PC-3 (cell line): ENCODE measurements at regions not wholly inside any gene's neighbourhood (a gene's known extent, or its start where the extent isn't known, plus 50 kb on each side); places are given as distances from the start of the nearest gene placed in this dataset.
"Not testable (repeated sequence)": the region's sequence is repeated elsewhere in the genome, so short reads cannot be mapped to it uniquely, and the experiment has no call there.

Experiments
- ATAC-seq: fragments of 200-7000 bp; cut with Tn5 transposase; 2 replicates; pipeline ENCODE4 v1.9.1; 2020; ENCODE audit warnings: mild to moderate bottlenecking, moderate library complexity
- BruUV-seq: library from RNA; stranded (reverse); fragments of 400-500 nt; replicated peaks from 2 replicates; lab custom pipeline; 2021; lab: Mats Ljungman, UMichigan
- CTCF ChIA-PET: fragments of 300-600 bp; sonication (Branson Sonifier 250); formaldehyde crosslinking; loops from one replicate; lab custom pipeline; 2022; ENCODE audit warnings: antibody characterized with exemption; lab: Charles Lee
- POLR2A ChIA-PET: fragments of 300-600 bp; sonication (Branson Sonifier 250); formaldehyde crosslinking; loops from one replicate; lab custom pipeline; 2022; ENCODE audit warnings: antibody characterized with exemption; ENCODE audit not compliant: unreplicated experiment; lab: Charles Lee
- DNase-seq: peaks from one replicate; pipeline ENCODE4 v3.0.0-alpha.2; 2015
- H2AFZ ChIP-seq: fragments of 300-600 bp; sonication (generic); 2 replicates; pipeline ENCODE4 v1.6.0; 2016; ENCODE audit warnings: antibody characterized with exemption, low read length
- H3F3A ChIP-seq: fragments of 300-600 bp; sonication (generic); one replicate; pipeline ENCODE4 v1.6.0; 2017; ENCODE audit warnings: antibody characterized with exemption, low read length, control low read depth, mild to moderate bottlenecking; ENCODE audit not compliant: unreplicated experiment
- H3K27ac ChIP-seq: fragments of 300-600 bp; sonication (generic); 2 replicates; pipeline ENCODE4 v1.5.1; 2016; ENCODE audit warnings: mild to moderate bottlenecking, low read length
- H3K27me3 ChIP-seq: fragments of 300-600 bp; sonication (generic); 2 replicates; pipeline ENCODE4 v1.6.1; 2016; ENCODE audit warnings: low read length, mixed read lengths
- H3K36me3 ChIP-seq: fragments of 300-600 bp; sonication (generic); 2 replicates; pipeline ENCODE4 v1.6.1; 2016; ENCODE audit warnings: low read depth, mixed run types, low read length, mixed read lengths
- H3K4me1 ChIP-seq: fragments of 300-600 bp; sonication (generic); 2 replicates; pipeline ENCODE4 v1.5.1; 2016; ENCODE audit warnings: low read length; ENCODE audit not compliant: insufficient read depth
- H3K4me2 ChIP-seq: fragments of 300-600 bp; sonication (generic); 2 replicates; pipeline ENCODE4 v1.6.0; 2016; ENCODE audit warnings: low read length
- H3K4me3 ChIP-seq: fragments of 300-600 bp; sonication (generic); 2 replicates; pipeline ENCODE4 v1.5.1; 2016; ENCODE audit warnings: mild to moderate bottlenecking, low read length, mixed read lengths
- H3K79me2 ChIP-seq: fragments of 300-600 bp; sonication (generic); 2 replicates; pipeline ENCODE4 v1.6.1; 2017; ENCODE audit warnings: low read length, mixed read lengths
- H3K9ac ChIP-seq: fragments of 300-600 bp; sonication (generic); 2 replicates; pipeline ENCODE4 v1.6.0; 2016; ENCODE audit warnings: mild to moderate bottlenecking, low read length
- H3K9me2 ChIP-seq: fragments of 300-600 bp; sonication (generic); replicated peaks from 2 replicates; pipeline ENCODE4 v1.6.1; 2016; ENCODE audit warnings: mixed run types, low read length, mixed read lengths
- H3K9me3 ChIP-seq: fragments of 300-600 bp; sonication (generic); 2 replicates; pipeline ENCODE4 v1.6.1; 2016; ENCODE audit warnings: low read length, mixed read lengths
- H4K20me1 ChIP-seq: fragments of 300-600 bp; sonication (generic); 2 replicates; pipeline ENCODE4 v1.6.1; 2016; ENCODE audit warnings: low read length, mixed read lengths
- CTCF ChIP-seq: fragments of 300-600 bp; sonication (generic); conservative IDR thresholded peaks from 2 replicates; pipeline ENCODE4 v1.5.1; 2017; ENCODE audit warnings: antibody characterized with exemption, low read depth, mild to moderate bottlenecking, low read length
- EZH2 ChIP-seq: fragments of 300-600 bp; sonication (generic); IDR thresholded peaks from one replicate; pipeline ENCODE4 v1.6.1; 2017; ENCODE audit warnings: antibody characterized with exemption, mild to moderate bottlenecking, low read length; ENCODE audit not compliant: unreplicated experiment
- EZH2phosphoT487 ChIP-seq: fragments of 300-600 bp; sonication (generic); IDR thresholded peaks from 2 replicates; pipeline ENCODE4 v1.6.1; 2018; ENCODE audit warnings: mild to moderate bottlenecking, antibody characterized with exemption, low read length, borderline replicate concordance
- intact Hi-C: fragments of 100-400 bp; cut with micrococcal nuclease; formaldehyde crosslinking; loops from 2 replicates; pipeline ENCODE4 v1.9.0; 2023

GRCh38 chr19:27821418-27822018 is 1391.4 kb downstream of the UQCRFS1 start:
- BruUV-seq: no TSS peak
- no peak overlapping the region for H3K4me3 ChIP-seq
- no peak for TF ChIP-seq CTCF
- no peak for TF ChIP-seq EZH2phosphoT487
- no peak for TF ChIP-seq EZH2
- no peak overlapping the region for H2AFZ ChIP-seq
- ChIA-PET CTCF (no interaction called here), POLR2A (no interaction called here)
- H3K27ac ChIP-seq: no peak overlapping the region
- no peak for ATAC-seq
- H3K9ac ChIP-seq: no peak overlapping the region
- H3K36me3 ChIP-seq: no peaks in the 10 kb centered on the region
- H3K9me2 ChIP-seq: no peaks in the 10 kb centered on the region
- H3K79me2 ChIP-seq: no peaks in the 10 kb centered on the region
- no peaks in the 10 kb centered on the region for H3F3A ChIP-seq
- H3K9me3 ChIP-seq: no peaks in the 10 kb centered on the region
- DNase-seq: no peak
- H3K27me3 ChIP-seq: no peaks in the 10 kb centered on the region
- intact Hi-C loops: no loop called here
- no peaks in the 10 kb centered on the region for H4K20me1 ChIP-seq
- no peak overlapping the region for H3K4me2 ChIP-seq
- H3K4me1 ChIP-seq: no peaks in the 10 kb centered on the region

GRCh38 chr19:27815985-27816384 is 1397.0 kb downstream of the UQCRFS1 start:
- BruUV-seq: no TSS peak
- no peaks in the 10 kb centered on the region for H3K9me2 ChIP-seq
- no peak for ATAC-seq
- H3K4me2 ChIP-seq: no peak overlapping the region
- no peaks in the 10 kb centered on the region for H3F3A ChIP-seq
- no peak overlapping the region for H3K27ac ChIP-seq
- H4K20me1 ChIP-seq: no peaks in the 10 kb centered on the region
- H3K4me1 ChIP-seq: no peaks in the 10 kb centered on the region
- intact Hi-C loops: no loop called here
- no peak overlapping the region for H3K4me3 ChIP-seq
- ChIA-PET POLR2A (no interaction called here), CTCF (no interaction called here)
- no peak overlapping the region for H3K9ac ChIP-seq
- H3K79me2 ChIP-seq: no peaks in the 10 kb centered on the region
- H2AFZ ChIP-seq: no peak overlapping the region
- TF ChIP-seq EZH2phosphoT487 (no peak), EZH2 (no peak), CTCF (no peak)
- no peaks in the 10 kb centered on the region for H3K9me3 ChIP-seq
- H3K36me3 ChIP-seq: no peaks in the 10 kb centered on the region
- no peak for DNase-seq
- H3K27me3 ChIP-seq: no peaks in the 10 kb centered on the region

- intact Hi-C loops, H3K4me2 ChIP-seq, H3K9ac ChIP-seq, ATAC-seq, H3K27me3 ChIP-seq, DNase-seq, H3K4me1 ChIP-seq, H4K20me1 ChIP-seq, CTCF ChIA-PET, BruUV-seq, H2AFZ ChIP-seq, H3K79me2 ChIP-seq, POLR2A ChIA-PET, H3K4me3 ChIP-seq, H3K27ac ChIP-seq, H3K9me3 ChIP-seq, H3K36me3 ChIP-seq, H3K9me2 ChIP-seq, H3F3A ChIP-seq: not testable (repeated sequence)
Measured at GRCh38 chr19:27814834-27815233, 1398.1 kb downstream of the UQCRFS1 start.

GRCh38 chr19:27814274-27814673 is 1398.7 kb downstream of the UQCRFS1 start:
- H3K36me3 ChIP-seq, DNase-seq, H2AFZ ChIP-seq, H3K4me3 ChIP-seq, H3K9ac ChIP-seq, H4K20me1 ChIP-seq, H3K4me1 ChIP-seq, H3K4me2 ChIP-seq, intact Hi-C loops, BruUV-seq, H3K79me2 ChIP-seq, H3K9me3 ChIP-seq, CTCF ChIA-PET, H3K27me3 ChIP-seq, H3K9me2 ChIP-seq, POLR2A ChIA-PET, H3F3A ChIP-seq, H3K27ac ChIP-seq, ATAC-seq: not testable (repeated sequence)
